NCI-H524 treated with DMSO at 0.1 percent for 48 hours (cell line): ENCODE measurements at regions not wholly inside any gene's neighbourhood (a gene's known extent, or its start where the extent isn't known, plus 50 kb on each side); places are given as distances from the start of the nearest gene placed in this dataset.

Source experiments
- DNase-seq: peaks from one replicate; lab custom pipeline; 2025; lab: John Stamatoyannopoulos, UW

GRCh38 chr3:102181175-102181920 lies 253.5 kb upstream of the ZPLD1 start:
- DNase-seq, result no peak

GRCh38 chr3:102182162-102182561 lies 252.7 kb upstream of the ZPLD1 start:
- DNase-seq, result no peak

- no peak for DNase-seq
Measured at GRCh38 chr3:102183186-102183585, 251.6 kb upstream of the ZPLD1 start.

GRCh38 chr3:102183623-102184022 lies 251.2 kb upstream of the ZPLD1 start:
- no peak for DNase-seq

GRCh38 chr3:102189541-102189940 lies 245.3 kb upstream of the ZPLD1 start:
- DNase-seq, result no peak

- no peak for DNase-seq
Measured at GRCh38 chr3:102189956-102190723, 244.7 kb upstream of the ZPLD1 start.

- no peak for DNase-seq
Measured at GRCh38 chr3:102192575-102192974, 242.2 kb upstream of the ZPLD1 start.

GRCh38 chr3:102193255-102193654 lies 241.6 kb upstream of the ZPLD1 start:
- no peak for DNase-seq

- DNase-seq, result no peak
Measured at GRCh38 chr3:102194001-102194400, 240.8 kb upstream of the ZPLD1 start.

GRCh38 chr3:102194760-102195159 lies 240.1 kb upstream of the ZPLD1 start:
- DNase-seq, result no peak

- no peak for DNase-seq
Measured at GRCh38 chr3:102195198-102195948, 239.4 kb upstream of the ZPLD1 start.

GRCh38 chr3:102200126-102200525 lies 234.7 kb upstream of the ZPLD1 start:
- DNase-seq, result no peak

- no peak for DNase-seq
Measured at GRCh38 chr3:102200560-102200959, 234.3 kb upstream of the ZPLD1 start.

GRCh38 chr3:102205647-102206046 lies 229.2 kb upstream of the ZPLD1 start:
- no peak for DNase-seq

- no peak for DNase-seq
Measured at GRCh38 chr3:102206511-102207031, 228.2 kb upstream of the ZPLD1 start.

- no peak for DNase-seq
Measured at GRCh38 chr3:102207151-102207571, 227.7 kb upstream of the ZPLD1 start.

- DNase-seq, result no peak
Measured at GRCh38 chr3:102215166-102215565, 219.6 kb upstream of the ZPLD1 start.

- no peak for DNase-seq
Measured at GRCh38 chr3:102223132-102223531, 211.7 kb upstream of the ZPLD1 start.

GRCh38 chr3:102224171-102224570 lies 210.6 kb upstream of the ZPLD1 start:
- no peak for DNase-seq

GRCh38 chr3:102225005-102225404 lies 209.8 kb upstream of the ZPLD1 start:
- DNase-seq, result no peak

- peak; percentile 11 for DNase-seq
Measured at GRCh38 chr3:102225407-102226132, 209.2 kb upstream of the ZPLD1 start.

- DNase-seq, result no peak
Measured at GRCh38 chr3:102226463-102226862, 208.4 kb upstream of the ZPLD1 start.
